HEK293 (cell line): ENCODE measurements at regions not wholly inside any gene's neighbourhood (a gene's known extent, or its start where the extent isn't known, plus 50 kb on each side); places are given as distances from the start of the nearest gene placed in this dataset.

ENCODE experiments used
- CTCF ChIA-PET: fragments of 350-600 bp; formaldehyde crosslinking; extraction: SDS; loops from one replicate; lab custom pipeline; 2021; ENCODE audit warnings: antibody characterized with exemption; lab: Yijun Ruan, JAX
- POLR2A ChIA-PET: fragments of 300-600 bp; formaldehyde crosslinking; extraction: SDS; loops from one replicate; lab custom pipeline; 2020; ENCODE audit warnings: antibody characterized with exemption, inconsistent platforms; lab: Yijun Ruan, JAX
- H3K27ac ChIP-seq: fragments of 200-500 bp; sonication (Bioruptor generic); 2 replicates; pipeline ENCODE4 v1.5.1; 2014; ENCODE audit warnings: low read depth, low read length, control low read depth, inconsistent platforms; ENCODE audit errors: extremely low read depth
- H3K36me3 ChIP-seq, 2 experiments: fragments of 200-500 bp in 1 of 2; sonication (Bioruptor generic) in 1 of 2; 1 replicate in 1 of 2; 2 replicates in 1 of 2; pipeline ENCODE4 v1.5.1; 2014 to 2017; ENCODE audit warnings: inconsistent platforms in 2 of 2, low read length in 2 of 2; ENCODE audit not compliant: control insufficient read depth in 2 of 2, insufficient read depth in 1 of 2
- H3K4me1 ChIP-seq: fragments of 200-500 bp; sonication (Bioruptor generic); 2 replicates; pipeline ENCODE4 v1.5.1; 2014; ENCODE audit warnings: mild to moderate bottlenecking, low read length, inconsistent platforms; ENCODE audit not compliant: control insufficient read depth, insufficient read depth
- H3K4me3 ChIP-seq: 2 replicates; pipeline ENCODE4 v1.5.1; 2011; ENCODE audit warnings: low read depth, mild to moderate bottlenecking, control low read depth, low read length, moderate library complexity
- H3K9me3 ChIP-seq: fragments of 200-500 bp; sonication (Bioruptor generic); 2 replicates; pipeline ENCODE4 v1.5.1; 2014; ENCODE audit warnings: low read depth, low read length, inconsistent platforms; ENCODE audit not compliant: control insufficient read depth, insufficient read depth
- EGR2 ChIP-seq: fragments of 450-650 bp; formaldehyde crosslinking; IDR thresholded peaks from 2 replicates; pipeline ENCODE4 v1.5.1; 2016; ENCODE audit warnings: low read depth, missing biosample characterization, missing genetic modification characterization
- GLIS1 ChIP-seq: fragments of 450-650 bp; formaldehyde crosslinking; IDR thresholded peaks from 2 replicates; pipeline ENCODE4 v1.5.1; 2016; ENCODE audit warnings: missing biosample characterization, missing genetic modification characterization
- SP2 ChIP-seq: fragments of 450-650 bp; formaldehyde crosslinking; IDR thresholded peaks from 2 replicates; pipeline ENCODE4 v1.5.1; 2016; ENCODE audit warnings: missing biosample characterization, missing genetic modification characterization
- WT1 ChIP-seq: fragments of 450-650 bp; formaldehyde crosslinking; IDR thresholded peaks from 2 replicates; pipeline ENCODE4 v1.5.1; 2016; ENCODE audit warnings: missing biosample characterization, missing genetic modification characterization
- ZBTB17 ChIP-seq: fragments of 450-650 bp; formaldehyde crosslinking; IDR thresholded peaks from 2 replicates; pipeline ENCODE4 v1.5.1; 2016; ENCODE audit warnings: missing biosample characterization, missing genetic modification characterization
- ZEB2 ChIP-seq: fragments of 450-650 bp; formaldehyde crosslinking; IDR thresholded peaks from 2 replicates; pipeline ENCODE4 v1.5.1; 2016; ENCODE audit warnings: missing biosample characterization, missing genetic modification characterization
- ZIC2 ChIP-seq: fragments of 450-650 bp; formaldehyde crosslinking; IDR thresholded peaks from 2 replicates; pipeline ENCODE4 v1.5.1; 2016; ENCODE audit warnings: missing biosample characterization, missing genetic modification characterization
- ZNF138 ChIP-seq: fragments of 450-650 bp; formaldehyde crosslinking; IDR thresholded peaks from 2 replicates; pipeline ENCODE4 v1.5.1; 2016; ENCODE audit warnings: missing biosample characterization, missing genetic modification characterization, borderline replicate concordance
- ZNF169 ChIP-seq: fragments of 450-650 bp; formaldehyde crosslinking; IDR thresholded peaks from 2 replicates; pipeline ENCODE4 v1.5.1; 2016; ENCODE audit warnings: missing biosample characterization, missing genetic modification characterization
- ZNF221 ChIP-seq: fragments of 450-650 bp; formaldehyde crosslinking; IDR thresholded peaks from 2 replicates; pipeline ENCODE4 v1.5.1; 2017; ENCODE audit warnings: missing biosample characterization, missing genetic modification characterization, borderline replicate concordance
- ZNF223 ChIP-seq: fragments of 450-650 bp; formaldehyde crosslinking; IDR thresholded peaks from 2 replicates; pipeline ENCODE4 v1.5.1; 2016; ENCODE audit warnings: missing biosample characterization, missing genetic modification characterization
- ZNF248 ChIP-seq: fragments of 450-650 bp; formaldehyde crosslinking; IDR thresholded peaks from 2 replicates; pipeline ENCODE4 v1.5.1; 2017; ENCODE audit warnings: missing biosample characterization, missing genetic modification characterization
- ZNF292 ChIP-seq: fragments of 450-650 bp; formaldehyde crosslinking; IDR thresholded peaks from 2 replicates; pipeline ENCODE4 v1.5.1; 2016; ENCODE audit warnings: low read depth, missing biosample characterization, missing genetic modification characterization, borderline replicate concordance
- ZNF335 ChIP-seq: fragments of 450-650 bp; formaldehyde crosslinking; conservative IDR thresholded peaks from 2 replicates; pipeline ENCODE4 v1.5.1; 2016; ENCODE audit warnings: missing biosample characterization, missing genetic modification characterization
- ZNF362 ChIP-seq: fragments of 450-650 bp; formaldehyde crosslinking; IDR thresholded peaks from 2 replicates; pipeline ENCODE4 v1.5.1; 2016; ENCODE audit warnings: missing biosample characterization, missing genetic modification characterization
- ZNF416 ChIP-seq: fragments of 450-650 bp; formaldehyde crosslinking; IDR thresholded peaks from 2 replicates; pipeline ENCODE4 v1.5.1; 2016; ENCODE audit warnings: missing biosample characterization, missing genetic modification characterization
- ZNF48 ChIP-seq: fragments of 450-650 bp; formaldehyde crosslinking; IDR thresholded peaks from 2 replicates; pipeline ENCODE4 v1.5.1; 2016; ENCODE audit warnings: missing biosample characterization, missing genetic modification characterization
- ZNF501 ChIP-seq: fragments of 450-650 bp; formaldehyde crosslinking; IDR thresholded peaks from 2 replicates; pipeline ENCODE4 v1.5.1; 2016; ENCODE audit warnings: missing biosample characterization, missing genetic modification characterization
- ZNF544 ChIP-seq: fragments of 450-650 bp; formaldehyde crosslinking; IDR thresholded peaks from 2 replicates; pipeline ENCODE4 v1.5.0; 2017; ENCODE audit warnings: missing biosample characterization, missing genetic modification characterization
- ZNF580 ChIP-seq: fragments of 450-650 bp; formaldehyde crosslinking; IDR thresholded peaks from 2 replicates; pipeline ENCODE4 v1.5.1; 2016; ENCODE audit warnings: missing biosample characterization, missing genetic modification characterization
- ZNF621 ChIP-seq: fragments of 450-650 bp; formaldehyde crosslinking; IDR thresholded peaks from 2 replicates; pipeline ENCODE4 v1.5.1; 2017; ENCODE audit warnings: missing biosample characterization, missing genetic modification characterization
- ZNF623 ChIP-seq: fragments of 450-650 bp; formaldehyde crosslinking; IDR thresholded peaks from 2 replicates; pipeline ENCODE4 v1.5.1; 2016; ENCODE audit warnings: missing biosample characterization, missing genetic modification characterization
- ZNF639 ChIP-seq: fragments of 450-650 bp; formaldehyde crosslinking; IDR thresholded peaks from 2 replicates; pipeline ENCODE4 v1.5.1; 2016; ENCODE audit warnings: missing biosample characterization, missing genetic modification characterization
- ZNF707 ChIP-seq: fragments of 450-650 bp; formaldehyde crosslinking; IDR thresholded peaks from 2 replicates; pipeline ENCODE4 v1.5.1; 2016; ENCODE audit warnings: missing biosample characterization, missing genetic modification characterization
- TF ChIP-seq, protein P1 (sequence below): fragments of 450-650 bp; formaldehyde crosslinking; IDR thresholded peaks from 2 replicates; pipeline ENCODE4 v1.5.1; 2016; ENCODE audit warnings: missing biosample characterization, missing genetic modification characterization
- TF ChIP-seq, protein P2 (sequence below): fragments of 450-650 bp; formaldehyde crosslinking; optimal IDR thresholded peaks from 2 replicates; pipeline ENCODE3; 2016; ENCODE audit warnings: missing biosample characterization, mild to moderate bottlenecking, missing genetic modification characterization
- TF ChIP-seq, protein P3 (sequence below): fragments of 450-650 bp; formaldehyde crosslinking; IDR thresholded peaks from 2 replicates; pipeline ENCODE4 v1.5.1; 2016; ENCODE audit warnings: missing biosample characterization, missing genetic modification characterization

DNA sequence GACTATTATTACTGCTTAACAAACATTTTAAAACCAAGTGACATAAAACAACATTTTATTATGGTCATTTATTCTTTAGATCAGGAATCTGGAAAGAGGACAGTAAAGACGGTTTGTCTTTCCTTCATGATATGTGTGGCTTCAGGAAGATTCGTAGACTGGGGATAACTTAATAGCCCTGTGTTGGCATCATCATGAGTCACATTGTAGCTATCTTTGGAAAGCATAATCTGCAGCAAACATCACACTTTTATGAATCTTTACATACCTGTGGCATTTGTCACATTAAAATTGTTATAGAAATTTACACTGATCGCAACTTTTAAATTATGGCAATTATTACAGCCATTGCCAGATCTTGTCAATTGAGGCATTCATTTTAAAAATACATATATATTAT, 397.1 kb downstream of the NOVA1 start (continued):
- TF ChIP-seq, protein P1, sequence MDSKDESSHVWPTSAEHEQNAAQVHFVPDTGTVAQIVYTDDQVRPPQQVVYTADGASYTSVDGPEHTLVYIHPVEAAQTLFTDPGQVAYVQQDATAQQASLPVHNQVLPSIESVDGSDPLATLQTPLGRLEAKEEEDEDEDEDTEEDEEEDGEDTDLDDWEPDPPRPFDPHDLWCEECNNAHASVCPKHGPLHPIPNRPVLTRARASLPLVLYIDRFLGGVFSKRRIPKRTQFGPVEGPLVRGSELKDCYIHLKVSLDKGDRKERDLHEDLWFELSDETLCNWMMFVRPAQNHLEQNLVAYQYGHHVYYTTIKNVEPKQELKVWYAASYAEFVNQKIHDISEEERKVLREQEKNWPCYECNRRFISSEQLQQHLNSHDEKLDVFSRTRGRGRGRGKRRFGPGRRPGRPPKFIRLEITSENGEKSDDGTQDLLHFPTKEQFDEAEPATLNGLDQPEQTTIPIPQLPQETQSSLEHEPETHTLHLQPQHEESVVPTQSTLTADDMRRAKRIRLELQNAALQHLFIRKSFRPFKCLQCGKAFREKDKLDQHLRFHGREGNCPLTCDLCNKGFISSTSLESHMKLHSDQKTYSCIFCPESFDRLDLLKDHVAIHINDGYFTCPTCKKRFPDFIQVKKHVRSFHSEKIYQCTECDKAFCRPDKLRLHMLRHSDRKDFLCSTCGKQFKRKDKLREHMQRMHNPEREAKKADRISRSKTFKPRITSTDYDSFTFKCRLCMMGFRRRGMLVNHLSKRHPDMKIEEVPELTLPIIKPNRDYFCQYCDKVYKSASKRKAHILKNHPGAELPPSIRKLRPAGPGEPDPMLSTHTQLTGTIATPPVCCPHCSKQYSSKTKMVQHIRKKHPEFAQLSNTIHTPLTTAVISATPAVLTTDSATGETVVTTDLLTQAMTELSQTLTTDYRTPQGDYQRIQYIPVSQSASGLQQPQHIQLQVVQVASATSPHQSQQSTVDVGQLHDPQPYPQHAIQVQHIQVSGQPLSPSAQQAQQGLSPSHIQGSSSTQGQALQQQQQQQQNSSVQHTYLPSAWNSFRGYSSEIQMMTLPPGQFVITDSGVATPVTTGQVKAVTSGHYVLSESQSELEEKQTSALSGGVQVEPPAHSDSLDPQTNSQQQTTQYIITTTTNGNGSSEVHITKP (tag by site-specific recombination): no peak
- no peak for TF ChIP-seq ZNF501 (tag by site-specific recombination)
- TF ChIP-seq ZNF169 (tag by site-specific recombination): no peak
- no peak for TF ChIP-seq ZBTB17
- TF ChIP-seq GLIS1: no peak
- TF ChIP-seq, protein P2, sequence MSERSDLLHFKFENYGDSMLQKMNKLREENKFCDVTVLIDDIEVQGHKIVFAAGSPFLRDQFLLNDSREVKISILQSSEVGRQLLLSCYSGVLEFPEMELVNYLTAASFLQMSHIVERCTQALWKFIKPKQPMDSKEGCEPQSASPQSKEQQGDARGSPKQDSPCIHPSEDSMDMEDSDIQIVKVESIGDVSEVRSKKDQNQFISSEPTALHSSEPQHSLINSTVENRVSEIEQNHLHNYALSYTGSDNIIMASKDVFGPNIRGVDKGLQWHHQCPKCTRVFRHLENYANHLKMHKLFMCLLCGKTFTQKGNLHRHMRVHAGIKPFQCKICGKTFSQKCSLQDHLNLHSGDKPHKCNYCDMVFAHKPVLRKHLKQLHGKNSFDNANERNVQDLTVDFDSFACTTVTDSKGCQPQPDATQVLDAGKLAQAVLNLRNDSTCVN (tag by site-specific recombination): no peak
- TF ChIP-seq, protein P3, sequence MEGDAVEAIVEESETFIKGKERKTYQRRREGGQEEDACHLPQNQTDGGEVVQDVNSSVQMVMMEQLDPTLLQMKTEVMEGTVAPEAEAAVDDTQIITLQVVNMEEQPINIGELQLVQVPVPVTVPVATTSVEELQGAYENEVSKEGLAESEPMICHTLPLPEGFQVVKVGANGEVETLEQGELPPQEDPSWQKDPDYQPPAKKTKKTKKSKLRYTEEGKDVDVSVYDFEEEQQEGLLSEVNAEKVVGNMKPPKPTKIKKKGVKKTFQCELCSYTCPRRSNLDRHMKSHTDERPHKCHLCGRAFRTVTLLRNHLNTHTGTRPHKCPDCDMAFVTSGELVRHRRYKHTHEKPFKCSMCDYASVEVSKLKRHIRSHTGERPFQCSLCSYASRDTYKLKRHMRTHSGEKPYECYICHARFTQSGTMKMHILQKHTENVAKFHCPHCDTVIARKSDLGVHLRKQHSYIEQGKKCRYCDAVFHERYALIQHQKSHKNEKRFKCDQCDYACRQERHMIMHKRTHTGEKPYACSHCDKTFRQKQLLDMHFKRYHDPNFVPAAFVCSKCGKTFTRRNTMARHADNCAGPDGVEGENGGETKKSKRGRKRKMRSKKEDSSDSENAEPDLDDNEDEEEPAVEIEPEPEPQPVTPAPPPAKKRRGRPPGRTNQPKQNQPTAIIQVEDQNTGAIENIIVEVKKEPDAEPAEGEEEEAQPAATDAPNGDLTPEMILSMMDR (tag by site-specific recombination): no peak
- TF ChIP-seq ZNF221 (tag by site-specific recombination): no peak
- no peak for TF ChIP-seq ZNF416 (tag by site-specific recombination)
- no peak for TF ChIP-seq WT1 (tag by site-specific recombination)
- TF ChIP-seq ZNF362 (tag by site-specific recombination): no peak
- no peak for TF ChIP-seq ZNF48 (tag by site-specific recombination)

GRCh38 chr14:26199590-26200370, 398.1 kb downstream of the NOVA1 start:
- ChIA-PET POLR2A (no interaction called here), CTCF (no interaction called here)
- Histone ChIP-seq H3K4me3 (no peak overlapping the region), H3K4me1 (no peaks in the 10 kb centered on the region), H3K9me3 (no peaks in the 10 kb centered on the region), H3K36me3 (no peaks in the 10 kb centered on the region), H3K27ac (no peak overlapping the region)
- TF ChIP-seq ZNF639 (tag by site-specific recombination): no peak
- TF ChIP-seq ZIC2 (tag by site-specific recombination): no peak
- TF ChIP-seq ZNF292 (tag by site-specific recombination): no peak
- no peak for TF ChIP-seq ZNF544 (tag by site-specific recombination)
- TF ChIP-seq SP2 (tag by site-specific recombination): no peak
- no peak for TF ChIP-seq ZNF623 (tag by site-specific recombination)
- no peak for TF ChIP-seq ZNF138
- TF ChIP-seq ZNF707: no peak
- TF ChIP-seq ZNF248 (tag by site-specific recombination): no peak
- no peak for TF ChIP-seq ZNF223 (tag by site-specific recombination)
- no peak for TF ChIP-seq ZEB2 (tag by site-specific recombination)
- TF ChIP-seq EGR2 (tag by site-specific recombination): no peak
- no peak for TF ChIP-seq ZNF580
- no peak for TF ChIP-seq ZNF621 (tag by site-specific recombination)
- no peak for TF ChIP-seq ZNF335 (tag by site-specific recombination)
